Kidney glomerular epithelial cell (primary cell): ENCODE measurements at regions not wholly inside any gene's neighbourhood (a gene's known extent, or its start where the extent isn't known, plus 50 kb on each side); places are given as distances from the start of the nearest gene placed in this dataset.

ENCODE experiments used
- DNase-seq: peaks from one replicate; lab custom pipeline; 2025; lab: John Stamatoyannopoulos, UW

GRCh38 chr6:9527679-9528286 lies 887.1 kb downstream of the TFAP2A start:
- DNase-seq: no peak

GRCh38 chr6:9523462-9523861 lies 891.4 kb downstream of the TFAP2A start:
- peak; percentile 90 for DNase-seq

- DNase-seq: no peak
These were observed 892.8 kb downstream of the TFAP2A start for GRCh38 chr6:9522101-9522500.

GRCh38 chr6:9521152-9521530 lies 893.7 kb downstream of the TFAP2A start:
- no peak for DNase-seq

GRCh38 chr6:9520417-9521151 lies 894.3 kb downstream of the TFAP2A start:
- peak; percentile 80 for DNase-seq

GRCh38 chr6:9518431-9518830 lies 896.4 kb downstream of the TFAP2A start:
- DNase-seq: no peak

GRCh38 chr6:9517806-9518205 lies 897.1 kb downstream of the TFAP2A start:
- DNase-seq: no peak

GRCh38 chr6:9515633-9516606 lies 899.0 kb downstream of the TFAP2A start:
- DNase-seq: peak; percentile 94

GRCh38 chr6:9514146-9514545 lies 900.7 kb downstream of the TFAP2A start:
- no peak for DNase-seq

- no peak for DNase-seq
These were observed 903.7 kb downstream of the TFAP2A start for GRCh38 chr6:9511157-9511556.

GRCh38 chr6:9507136-9507895 lies 907.6 kb downstream of the TFAP2A start:
- DNase-seq: no peak

GRCh38 chr6:9504191-9504590 lies 910.7 kb downstream of the TFAP2A start:
- DNase-seq: no peak

- peak; percentile 9 for DNase-seq
These were observed 911.6 kb downstream of the TFAP2A start for GRCh38 chr6:9503111-9503761.

GRCh38 chr6:9499709-9500108 lies 915.2 kb downstream of the TFAP2A start:
- DNase-seq: no peak

GRCh38 chr6:9496837-9497236 lies 918.0 kb downstream of the TFAP2A start:
- no peak for DNase-seq

GRCh38 chr6:9494864-9495263 lies 920.0 kb downstream of the TFAP2A start:
- no peak for DNase-seq

- no peak for DNase-seq
These were observed 922.1 kb downstream of the TFAP2A start for GRCh38 chr6:9492790-9493189.

GRCh38 chr6:9487128-9487527 lies 927.7 kb downstream of the TFAP2A start:
- no peak for DNase-seq

GRCh38 chr6:9485992-9486391 lies 928.9 kb downstream of the TFAP2A start:
- DNase-seq: no peak

GRCh38 chr6:9484686-9485085 lies 930.2 kb downstream of the TFAP2A start:
- DNase-seq: no peak

GRCh38 chr6:9484091-9484490 lies 930.8 kb downstream of the TFAP2A start:
- no peak for DNase-seq
